Retinal pigment epithelial cell (primary cell): ENCODE measurements at regions not wholly inside any gene's neighbourhood (a gene's known extent, or its start where the extent isn't known, plus 50 kb on each side); places are given as distances from the start of the nearest gene placed in this dataset.
"Not testable (repeated sequence)": the region's sequence is repeated elsewhere in the genome, so short reads cannot be mapped to it uniquely, and the experiment has no call there.

Source experiments
- DNase-seq: peaks from one replicate; pipeline ENCODE4 v3.0.0-alpha.2; 2010; ENCODE audit warnings: low read depth
- H3K4me3 ChIP-seq: 2 replicates; pipeline ENCODE4 v1.5.1; 2011; ENCODE audit warnings: mild to moderate bottlenecking, low read length, control low read depth, moderate library complexity
- CTCF ChIP-seq: conservative IDR thresholded peaks from 2 replicates; pipeline ENCODE4 v1.5.1; 2011; ENCODE audit warnings: low read depth, low read length, control low read depth, inconsistent platforms

- no peak overlapping the region for H3K4me3 ChIP-seq
- no peak for TF ChIP-seq CTCF
- no peak for DNase-seq
These were observed 544.7 kb upstream of the KLF4 start for GRCh38 chr9:108033976-108034964.

DNA sequence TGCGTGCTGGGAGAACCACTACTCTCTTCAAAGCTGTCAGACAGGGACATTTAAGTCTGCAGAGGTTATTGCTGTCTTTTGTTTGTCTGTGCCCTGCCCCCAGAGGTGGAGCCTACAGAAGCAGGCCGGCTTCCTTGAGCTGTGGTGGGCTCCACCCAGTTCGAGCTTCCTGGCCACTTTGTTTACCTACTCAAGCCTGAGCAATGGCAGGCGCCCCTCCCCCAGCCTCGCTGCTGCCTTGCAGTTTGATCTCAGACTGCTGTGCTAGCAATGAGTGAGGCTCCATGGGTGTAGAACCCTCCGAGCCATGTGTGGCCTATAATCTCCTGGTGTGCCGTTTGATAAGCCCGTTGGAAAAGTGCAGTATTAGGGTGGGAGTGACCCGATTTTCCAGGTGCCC lies 542.5 kb upstream of the KLF4 start:
- DNase-seq, H3K4me3 ChIP-seq: not testable (repeated sequence)

- not testable (repeated sequence) for H3K4me3 ChIP-seq
- peak; percentile 37 for DNase-seq
These were observed 541.7 kb upstream of the KLF4 start for GRCh38 chr9:108031221-108031620.

DNA sequence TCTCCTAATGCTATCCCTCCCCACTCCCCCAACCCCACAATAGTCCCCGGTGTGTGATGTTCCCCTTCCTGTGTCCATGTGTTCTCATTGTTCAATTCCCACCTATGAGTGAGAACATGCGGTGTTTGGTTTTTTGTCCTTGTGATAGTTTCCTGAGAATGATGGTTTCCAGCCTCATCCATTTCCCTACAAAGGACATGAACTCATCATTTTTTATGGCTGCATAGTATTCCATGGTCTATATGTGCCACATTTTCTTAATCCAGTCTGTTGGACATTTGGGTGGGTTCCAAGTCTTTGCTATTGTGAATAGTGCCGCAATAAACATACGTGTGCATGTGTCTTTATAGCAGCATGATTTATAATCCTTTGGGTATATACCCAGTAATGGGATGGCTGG lies 537.1 kb upstream of the KLF4 start:
- not testable (repeated sequence) for DNase-seq, H3K4me3 ChIP-seq

DNA sequence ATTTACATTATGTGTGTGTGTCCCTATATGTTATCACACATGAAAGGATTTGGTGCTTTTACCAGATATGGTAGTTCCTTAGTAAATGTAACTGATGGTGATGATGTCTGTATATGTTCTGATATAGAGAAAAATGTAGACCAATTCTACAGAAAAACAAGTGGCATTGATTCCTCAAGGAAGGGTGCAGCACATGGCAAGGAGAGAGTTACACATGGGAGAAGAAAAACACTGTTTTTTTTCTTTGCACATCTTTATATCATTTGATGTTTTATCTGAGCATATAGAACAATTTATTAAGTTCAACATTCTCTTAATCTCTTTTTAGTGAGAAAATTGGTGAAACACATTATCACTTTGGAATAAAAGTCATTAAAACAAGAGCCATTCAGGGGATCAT lies 535.0 kb upstream of the KLF4 start:
- H3K4me3 ChIP-seq: no peak overlapping the region
- no peak for DNase-seq
- no peak for TF ChIP-seq CTCF

DNA sequence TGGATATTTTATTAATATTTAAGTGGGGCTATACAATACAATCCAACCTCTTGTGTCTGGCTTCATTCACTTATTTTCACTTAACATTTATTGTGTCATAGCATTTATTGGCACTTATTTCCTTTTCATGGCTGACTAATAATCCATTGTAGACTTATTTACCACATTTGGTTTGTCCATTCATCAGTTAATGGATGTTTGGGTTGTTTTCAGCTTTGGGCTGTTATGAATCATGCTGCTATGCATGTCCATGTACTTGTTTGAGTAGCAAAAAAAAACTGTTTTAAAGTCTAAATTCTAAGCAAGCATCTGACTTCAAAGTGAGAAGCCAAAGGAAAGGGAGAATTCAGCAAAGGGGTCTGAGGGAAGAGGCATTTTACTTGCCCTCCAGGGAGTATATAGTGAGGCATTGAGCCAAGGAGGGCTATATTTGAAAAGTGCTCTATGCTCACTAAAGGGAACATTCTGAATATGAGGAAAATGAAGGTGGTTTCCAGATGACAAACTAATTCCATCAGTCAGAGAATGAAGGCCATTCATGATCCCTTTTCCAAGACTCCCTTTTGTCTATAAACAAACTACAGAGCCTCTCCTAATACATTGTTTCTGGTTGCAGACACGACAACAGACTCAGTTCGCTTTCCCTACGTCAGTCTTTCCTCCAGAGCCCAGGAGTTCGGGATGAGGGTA lies 532.8 kb upstream of the KLF4 start:
- TF ChIP-seq CTCF: no peak
- no peak overlapping the region for H3K4me3 ChIP-seq
- DNase-seq: no peak

DNA sequence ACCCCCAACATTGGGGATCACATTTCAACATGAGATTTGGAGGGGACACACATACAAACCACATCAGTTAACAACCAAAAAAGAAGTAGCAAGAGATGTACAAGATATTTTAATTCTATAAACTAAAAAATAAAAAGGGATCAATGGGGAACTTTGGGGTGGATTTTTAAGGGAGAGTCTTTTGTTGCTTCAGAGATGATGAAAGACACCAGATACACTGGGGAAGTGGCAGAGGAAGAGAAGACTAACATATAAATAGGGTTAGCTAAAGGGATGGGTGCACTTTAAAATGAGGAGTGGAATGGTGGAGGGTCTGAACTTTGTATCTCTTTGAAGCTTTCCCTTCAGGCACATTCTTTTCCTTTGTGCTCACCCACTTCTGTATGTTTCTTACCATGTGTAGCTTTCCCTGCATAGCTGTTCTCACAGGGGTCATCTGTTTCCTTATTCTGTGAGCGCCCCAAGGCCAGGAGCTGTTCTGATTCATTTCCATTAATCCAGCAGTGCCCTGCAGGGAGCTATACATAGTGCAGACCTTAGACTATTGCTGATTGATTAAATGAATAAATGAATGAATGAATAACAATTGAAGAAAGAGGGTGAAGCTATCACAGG lies 531.6 kb upstream of the KLF4 start:
- DNase-seq: no peak
- H3K4me3 ChIP-seq: no peak overlapping the region
- TF ChIP-seq CTCF: no peak

DNA sequence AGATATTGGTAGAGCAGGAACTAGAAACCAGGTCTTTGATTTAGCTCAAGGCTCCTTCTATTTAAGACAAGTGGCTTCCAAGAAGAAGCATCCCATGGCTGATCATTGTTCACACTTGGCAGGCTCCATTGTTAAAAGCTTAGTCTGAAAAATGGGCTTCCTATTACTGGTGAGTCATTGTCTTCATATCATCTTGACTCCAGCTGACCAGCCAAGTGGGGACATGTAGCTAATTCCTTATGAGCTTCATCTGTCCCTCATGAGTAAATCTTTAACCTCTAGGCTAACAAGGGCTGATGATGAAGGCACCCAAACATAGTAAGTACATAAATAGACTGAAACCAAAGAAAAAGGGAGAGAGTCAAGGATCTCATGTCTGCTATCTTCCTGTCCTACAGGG lies 530.3 kb upstream of the KLF4 start:
- H3K4me3 ChIP-seq: no peak overlapping the region
- no peak for DNase-seq
- TF ChIP-seq CTCF: no peak
